ENCODE measurements at regions not wholly inside any gene's neighbourhood (a gene's known extent, or its start where the extent isn't known, plus 50 kb on each side); places are given as distances from the start of the nearest gene placed in this dataset.
A peak's percentile ranks its signal among the peaks of the same experiment; 100 is the strongest.

DNA sequence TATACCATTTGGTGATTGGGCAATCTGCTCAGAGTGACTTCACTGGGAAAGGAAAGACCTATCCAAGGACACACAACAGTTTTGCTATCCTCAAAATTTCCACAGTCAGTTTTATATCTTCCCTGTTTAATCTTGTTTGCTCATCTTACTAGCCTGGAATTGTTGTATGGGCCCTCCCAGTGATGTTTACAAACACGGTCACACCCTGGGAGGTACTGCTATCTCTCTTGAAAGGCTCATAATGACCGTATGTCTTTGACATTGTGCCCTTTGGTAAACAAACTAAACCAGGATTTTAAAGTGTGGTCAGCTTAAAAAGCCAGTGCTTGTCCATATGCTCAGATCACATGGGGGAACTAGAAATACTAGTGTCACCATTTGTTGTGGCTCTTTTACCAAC, 277.0 kb downstream of the CDH2 start:
- no peak for DNase-seq (ENCODE audit: unreplicated experiment)
- no peaks in the 10 kb centered on the region for H3K27me3 Mint-ChIP-seq (ENCODE audit: insufficient read depth, unreplicated experiment)
- H3K4me3 Mint-ChIP-seq (ENCODE audit: unreplicated experiment), result no peak overlapping the region
- TF ChIP-seq, protein P1, sequence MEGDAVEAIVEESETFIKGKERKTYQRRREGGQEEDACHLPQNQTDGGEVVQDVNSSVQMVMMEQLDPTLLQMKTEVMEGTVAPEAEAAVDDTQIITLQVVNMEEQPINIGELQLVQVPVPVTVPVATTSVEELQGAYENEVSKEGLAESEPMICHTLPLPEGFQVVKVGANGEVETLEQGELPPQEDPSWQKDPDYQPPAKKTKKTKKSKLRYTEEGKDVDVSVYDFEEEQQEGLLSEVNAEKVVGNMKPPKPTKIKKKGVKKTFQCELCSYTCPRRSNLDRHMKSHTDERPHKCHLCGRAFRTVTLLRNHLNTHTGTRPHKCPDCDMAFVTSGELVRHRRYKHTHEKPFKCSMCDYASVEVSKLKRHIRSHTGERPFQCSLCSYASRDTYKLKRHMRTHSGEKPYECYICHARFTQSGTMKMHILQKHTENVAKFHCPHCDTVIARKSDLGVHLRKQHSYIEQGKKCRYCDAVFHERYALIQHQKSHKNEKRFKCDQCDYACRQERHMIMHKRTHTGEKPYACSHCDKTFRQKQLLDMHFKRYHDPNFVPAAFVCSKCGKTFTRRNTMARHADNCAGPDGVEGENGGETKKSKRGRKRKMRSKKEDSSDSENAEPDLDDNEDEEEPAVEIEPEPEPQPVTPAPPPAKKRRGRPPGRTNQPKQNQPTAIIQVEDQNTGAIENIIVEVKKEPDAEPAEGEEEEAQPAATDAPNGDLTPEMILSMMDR (IDR thresholded peaks at IDR 0.05; ENCODE audit: unreplicated experiment), result no peak
- no peaks in the 10 kb centered on the region for H3K9me3 Mint-ChIP-seq (ENCODE audit: unreplicated experiment)
- peaks cover 7% of the 10 kb centered on the region for H3K36me3 Mint-ChIP-seq (ENCODE audit: insufficient read depth, unreplicated experiment)
- ChIA-PET CTCF (no interaction called here), POLR2A (no interaction called here)
- H3K4me1 Mint-ChIP-seq (ENCODE audit: insufficient read depth, unreplicated experiment), result no peaks in the 10 kb centered on the region
- intact Hi-C loops (cut with micrococcal nuclease), result no loop called here
- H3K27ac Mint-ChIP-seq (ENCODE audit: low read depth, unreplicated experiment), result no peak overlapping the region
- no TSS peak for BruUV-seq (replicated peaks)

DNA sequence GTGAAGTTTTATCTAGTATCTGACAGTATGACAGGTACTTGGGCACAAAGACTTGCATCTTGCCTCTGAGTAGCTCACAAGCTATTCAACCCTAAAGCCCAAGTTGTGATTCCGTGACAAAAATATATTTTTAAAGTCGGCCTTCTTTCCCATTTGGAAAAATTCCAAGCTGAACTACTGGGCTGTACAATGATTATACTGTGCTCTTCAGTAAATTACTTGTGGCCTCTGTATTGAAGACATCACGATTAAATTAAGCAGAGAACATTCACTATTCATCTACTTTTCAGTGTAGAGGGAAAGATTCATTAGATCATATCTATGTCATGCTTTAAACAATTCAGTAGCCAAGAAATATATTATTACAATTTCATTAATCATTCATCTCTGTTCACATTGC, 282.2 kb downstream of the CDH2 start:
- DNase-seq (ENCODE audit: unreplicated experiment), result no peak
- no peaks in the 10 kb centered on the region for H3K9me3 Mint-ChIP-seq (ENCODE audit: unreplicated experiment)
- BruUV-seq (replicated peaks), result no TSS peak
- CTCF ChIA-PET, result interaction anchor here (0.7 kb wide), 1 partner anchor 33 kb away, joined by 3 read pairs; no protein-coding TSS in a partner anchor
- TF ChIP-seq, protein P1 (IDR thresholded peaks at IDR 0.05; ENCODE audit: unreplicated experiment), result no peak
- H3K27ac Mint-ChIP-seq (ENCODE audit: low read depth, unreplicated experiment), result no peak overlapping the region
- intact Hi-C loops (cut with micrococcal nuclease), result no loop called here
- no peaks in the 10 kb centered on the region for H3K27me3 Mint-ChIP-seq (ENCODE audit: insufficient read depth, unreplicated experiment)
- H3K36me3 Mint-ChIP-seq (ENCODE audit: insufficient read depth, unreplicated experiment), result no peaks in the 10 kb centered on the region
- no peaks in the 10 kb centered on the region for H3K4me1 Mint-ChIP-seq (ENCODE audit: insufficient read depth, unreplicated experiment)
- no peak overlapping the region for H3K4me3 Mint-ChIP-seq (ENCODE audit: unreplicated experiment)
- POLR2A ChIA-PET, result no interaction called here

DNA sequence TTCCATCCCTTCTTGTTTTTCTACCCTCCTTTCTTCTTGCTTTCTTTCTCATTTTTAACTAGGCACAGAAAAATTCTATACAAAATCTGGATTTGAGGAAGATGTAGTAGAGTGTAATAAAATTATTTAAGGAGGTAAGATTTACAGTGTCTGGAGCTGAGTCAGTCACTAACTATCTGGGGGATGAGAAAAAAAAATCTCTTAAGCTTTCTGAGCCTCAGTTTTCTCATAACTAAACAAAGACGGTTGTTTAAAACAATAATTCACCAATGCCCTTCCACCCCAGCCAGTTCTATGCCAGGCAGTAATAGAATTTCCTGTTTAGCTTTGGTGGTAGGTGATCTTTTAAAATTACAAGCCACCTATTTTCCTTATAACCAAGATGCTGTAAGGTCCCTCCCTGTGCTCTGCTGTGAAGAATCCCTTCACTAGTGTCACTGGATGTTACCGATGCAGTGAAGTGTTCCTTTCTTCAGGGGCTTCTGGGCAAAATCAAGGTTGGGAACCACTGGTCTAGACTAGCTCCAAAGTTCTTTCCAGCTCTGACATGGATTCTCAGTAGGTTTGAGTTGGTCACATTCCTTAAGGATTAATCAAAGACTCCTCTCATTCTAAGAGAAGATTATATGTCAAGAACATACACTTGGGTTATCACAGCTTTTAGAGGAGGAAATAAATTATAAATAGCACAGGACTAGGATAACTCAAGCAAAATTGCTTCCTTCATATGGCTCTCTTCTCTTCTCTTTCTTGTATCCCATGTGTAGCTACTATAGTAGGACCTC, 289.0 kb downstream of the CDH2 start:
- CTCF ChIA-PET, result no interaction called here
- BruUV-seq (replicated peaks), result no TSS peak
- H3K27ac Mint-ChIP-seq (ENCODE audit: low read depth, unreplicated experiment), result no peak overlapping the region
- DNase-seq (ENCODE audit: unreplicated experiment), result no peak
- H3K9me3 Mint-ChIP-seq (ENCODE audit: unreplicated experiment), result no peaks in the 10 kb centered on the region
- H3K36me3 Mint-ChIP-seq (ENCODE audit: insufficient read depth, unreplicated experiment), result no peaks in the 10 kb centered on the region
- no peaks in the 10 kb centered on the region for H3K4me1 Mint-ChIP-seq (ENCODE audit: insufficient read depth, unreplicated experiment)
- TF ChIP-seq, protein P1 (IDR thresholded peaks at IDR 0.05; ENCODE audit: unreplicated experiment), result no peak
- H3K4me3 Mint-ChIP-seq (ENCODE audit: unreplicated experiment), result no peak overlapping the region
- intact Hi-C loops (cut with micrococcal nuclease), result no loop called here
- POLR2A ChIA-PET, result no interaction called here
- H3K27me3 Mint-ChIP-seq (ENCODE audit: insufficient read depth, unreplicated experiment), result no peaks in the 10 kb centered on the region

DNA sequence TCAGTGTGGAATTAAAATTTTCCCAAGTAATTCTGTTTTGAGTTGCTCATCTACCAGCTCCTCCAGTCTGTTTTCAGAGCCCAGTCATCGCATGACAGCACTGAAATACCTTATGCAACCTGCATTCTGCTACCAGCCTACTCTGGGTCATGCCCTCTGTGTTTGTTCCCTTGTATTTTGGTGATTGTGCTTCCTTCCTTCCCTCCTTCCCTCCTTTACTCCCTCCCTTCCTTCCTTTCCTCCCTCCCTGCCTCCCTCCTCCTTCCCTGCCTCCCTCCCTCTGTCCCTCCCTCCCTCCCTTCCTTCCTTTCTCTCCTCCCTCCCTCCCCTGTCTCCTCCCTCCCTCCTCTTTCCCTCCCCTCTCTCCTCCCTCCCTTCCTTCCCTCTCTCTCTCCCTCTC, 289.6 kb downstream of the CDH2 start:
- H3K4me3 Mint-ChIP-seq (ENCODE audit: unreplicated experiment), result no peak overlapping the region
- ChIA-PET CTCF (no interaction called here), POLR2A (no interaction called here)
- H3K4me1 Mint-ChIP-seq (ENCODE audit: insufficient read depth, unreplicated experiment), result no peaks in the 10 kb centered on the region
- intact Hi-C loops (cut with micrococcal nuclease), result no loop called here
- H3K27ac Mint-ChIP-seq (ENCODE audit: low read depth, unreplicated experiment), result no peak overlapping the region
- H3K9me3 Mint-ChIP-seq (ENCODE audit: unreplicated experiment), result no peaks in the 10 kb centered on the region
- no peaks in the 10 kb centered on the region for H3K27me3 Mint-ChIP-seq (ENCODE audit: insufficient read depth, unreplicated experiment)
- no peaks in the 10 kb centered on the region for H3K36me3 Mint-ChIP-seq (ENCODE audit: insufficient read depth, unreplicated experiment)
- BruUV-seq (replicated peaks), result no TSS peak
- peak; percentile 8 for DNase-seq (ENCODE audit: unreplicated experiment)
- TF ChIP-seq, protein P1 (IDR thresholded peaks at IDR 0.05; ENCODE audit: unreplicated experiment), result no peak

Data from MCF 10A (cell line).